Ovary (tissue), 7 donors: ENCODE measurements at regions not wholly inside any gene's neighbourhood (a gene's known extent, or its start where the extent isn't known, plus 50 kb on each side); places are given as distances from the start of the nearest gene placed in this dataset.

Source experiments
- DNase-seq, 5 donors: peaks; one replicate each; pipeline ENCODE4 v3.0.0-alpha.2; 2019 to 2020
- H3K27ac ChIP-seq, 2 donors: fragments of 200-600 bp; one replicate each; pipeline versions ENCODE4 v1.5.1 to v1.8.0; 2019 to 2022
- H3K27me3 ChIP-seq: fragments of 200-600 bp; one replicate; pipeline ENCODE4 v1.8.0; 2022
- H3K36me3 ChIP-seq: fragments of 200-600 bp; sonication (generic); one replicate; pipeline ENCODE4 v1.5.1; 2019
- H3K4me1 ChIP-seq: one replicate; pipeline ENCODE4 v1.8.1; 2013; ENCODE audit warnings: mild to moderate bottlenecking, moderate library complexity; ENCODE audit not compliant: insufficient read depth
- H3K4me3 ChIP-seq: fragments of 200-600 bp; sonication (generic); one replicate; pipeline ENCODE4 v1.5.1; 2017
- H3K9me3 ChIP-seq, 2 donors: fragments of 200-600 bp in 1 of 2; sonication (generic) in 1 of 2; one replicate each; pipeline versions ENCODE4 v1.5.1 to v1.8.1; 2013 to 2019; ENCODE audit warnings: mild to moderate bottlenecking in 1 of 2, moderate library complexity in 1 of 2
- CTCF ChIP-seq, 3 donors: fragments of 450-650 bp in 2 of 3; fragments of 200-600 bp in 1 of 3; IDR thresholded peaks; one replicate each; pipeline versions ENCODE4 v1.5.1 to v1.8.0; 2016 to 2022; ENCODE audit warnings: antibody characterized with exemption in 3 of 3, mild to moderate bottlenecking in 1 of 3
- EP300 ChIP-seq: sonication (generic); formaldehyde crosslinking; IDR thresholded peaks from one replicate; pipeline ENCODE4 v1.6.1; 2017; ENCODE audit warnings: antibody characterized with exemption
- POLR2A ChIP-seq: fragments of 450-650 bp; IDR thresholded peaks from one replicate; pipeline ENCODE4 v1.6.1; 2017; ENCODE audit warnings: antibody characterized with exemption, mild to moderate bottlenecking, moderate library complexity
- WGBS, 3 donors: extraction: QIAGEN DNeasy Blood & Tissue Kit in 1 of 3; methylation state at CpG; one replicate each; pipeline versions ENCODE4 v1.1.5 to v1.1.7; 2013 to 2017; 5-methylcytosine and 5-hydroxymethylcytosine counted together
- intact Hi-C, 4 donors: fragments of 100-400 bp; cut with DNase I; formaldehyde crosslinking; loops; one replicate each; pipeline versions ENCODE4 v1.11.0 to v1.15.1; 2022 to 2023
- donor health status: DM: no; HTN: no; CAD: no; lungs with moderate emphysema.
- donor health status: DM: no; HTN: no; CAD: no.
- donor health status: Bipolar disorder and iron deficiency.
- donor health status: DM: no; HTN: no; CAD: no.
- donor health status: DM: yes; HTN: yes; CAD: no.

- H3K27me3 ChIP-seq: no peaks in the 10 kb centered on the region
- no peak for TF ChIP-seq EP300
- TF ChIP-seq CTCF (IDR thresholded peaks at IDR 0.05): no peak
- TF ChIP-seq POLR2A: no peak
- intact Hi-C loops: no loop called here
Measured at GRCh38 chr6:144896871-144897270, 611.7 kb downstream of the UTRN start.

GRCh38 chr6:144897441-144897921 is 612.3 kb downstream of the UTRN start:
- no peak for TF ChIP-seq CTCF (IDR thresholded peaks at IDR 0.05)
- no peak for TF ChIP-seq EP300
- TF ChIP-seq POLR2A: no peak
- DNase-seq: no peak
- H3K27ac ChIP-seq: no peak overlapping the region
- no peaks in the 10 kb centered on the region for H3K4me1 ChIP-seq
- H3K4me3 ChIP-seq: no peak overlapping the region
- H3K36me3 ChIP-seq: no peaks in the 10 kb centered on the region
- intact Hi-C loops: no loop called here
- no peaks in the 10 kb centered on the region for H3K27me3 ChIP-seq
- no peaks in the 10 kb centered on the region for H3K9me3 ChIP-seq
- WGBS, 3 donors: 88 to 94% (median 90%) methylated on average over 4 of the region's 4 CpGs

More at GRCh38 chr6:144896871-144897270, 611.7 kb downstream of the UTRN start:
- Histone ChIP-seq H3K36me3 (no peaks in the 10 kb centered on the region), H3K27ac (no peak overlapping the region), H3K9me3 (no peaks in the 10 kb centered on the region), H3K4me3 (no peak overlapping the region), H3K4me1 (no peaks in the 10 kb centered on the region)
- no peak for DNase-seq

- Histone ChIP-seq H3K27ac (no peak overlapping the region), H3K27me3 (no peaks in the 10 kb centered on the region), H3K9me3 (no peaks in the 10 kb centered on the region), H3K4me3 (no peak overlapping the region), H3K4me1 (no peaks in the 10 kb centered on the region), H3K36me3 (no peaks in the 10 kb centered on the region)
- no peak for DNase-seq
- intact Hi-C loops: no loop called here
- TF ChIP-seq POLR2A (no peak), CTCF (IDR thresholded peaks at IDR 0.05) (no peak), EP300 (no peak)
- WGBS, 3 donors: 85 to 90% (median 88%) methylated on average over 3 of the region's 3 CpGs
Measured at GRCh38 chr6:144898052-144898689, 613.0 kb downstream of the UTRN start.

GRCh38 chr6:144898741-144899140 is 613.6 kb downstream of the UTRN start:
- no peaks in the 10 kb centered on the region for H3K4me1 ChIP-seq
- DNase-seq: no peak
- 89 to 98% (median 98%) methylated on average over 1 of the region's 1 CpG for whole genome bisulfite sequencing, 3 donors

More at GRCh38 chr6:144898741-144899140, 613.6 kb downstream of the UTRN start:
- intact Hi-C loops: no loop called here
- Histone ChIP-seq H3K27me3 (no peaks in the 10 kb centered on the region), H3K36me3 (no peaks in the 10 kb centered on the region), H3K4me3 (no peak overlapping the region), H3K9me3 (no peaks in the 10 kb centered on the region), H3K27ac (no peak overlapping the region)
- TF ChIP-seq CTCF (IDR thresholded peaks at IDR 0.05): no peak
- TF ChIP-seq EP300: no peak
